ENCODE measurements at regions not wholly inside any gene's neighbourhood (a gene's known extent, or its start where the extent isn't known, plus 50 kb on each side); places are given as distances from the start of the nearest gene placed in this dataset.

DNA sequence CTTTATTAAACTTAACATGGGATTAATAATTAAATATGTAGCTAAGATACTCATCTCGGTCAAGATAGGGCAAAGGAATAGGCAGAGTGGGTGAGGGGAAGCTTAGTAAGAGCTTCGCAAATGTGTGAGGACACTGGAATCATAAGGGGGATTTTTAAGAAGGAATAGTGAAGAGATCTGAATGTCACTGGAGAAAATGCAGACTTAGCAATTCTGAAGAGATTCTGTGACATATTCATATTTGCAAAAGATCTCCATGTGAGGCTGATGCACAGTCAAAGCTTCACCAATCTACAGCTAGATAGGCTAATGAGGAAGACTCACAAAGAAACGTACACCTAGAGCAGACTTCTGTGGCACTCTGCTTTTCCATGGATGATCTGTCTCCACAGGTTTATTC is 1202.8 kb upstream of the CDH6 start:
- no peak for TF ChIP-seq CTCF (IDR thresholded peaks at IDR 0.05)
- TF ChIP-seq POLR2AphosphoS5 (IDR thresholded peaks at IDR 0.05; ENCODE audit: insufficient read depth in 1 of 2, low read depth in 1 of 2) = no peak
